ENCODE measurements at regions not wholly inside any gene's neighbourhood (a gene's known extent, or its start where the extent isn't known, plus 50 kb on each side); places are given as distances from the start of the nearest gene placed in this dataset.
A peak's percentile ranks its signal among the peaks of the same experiment; 100 is the strongest.
"Not testable (repeated sequence)": the region's sequence is repeated elsewhere in the genome, so short reads cannot be mapped to it uniquely, and the experiment has no call there.

DNA sequence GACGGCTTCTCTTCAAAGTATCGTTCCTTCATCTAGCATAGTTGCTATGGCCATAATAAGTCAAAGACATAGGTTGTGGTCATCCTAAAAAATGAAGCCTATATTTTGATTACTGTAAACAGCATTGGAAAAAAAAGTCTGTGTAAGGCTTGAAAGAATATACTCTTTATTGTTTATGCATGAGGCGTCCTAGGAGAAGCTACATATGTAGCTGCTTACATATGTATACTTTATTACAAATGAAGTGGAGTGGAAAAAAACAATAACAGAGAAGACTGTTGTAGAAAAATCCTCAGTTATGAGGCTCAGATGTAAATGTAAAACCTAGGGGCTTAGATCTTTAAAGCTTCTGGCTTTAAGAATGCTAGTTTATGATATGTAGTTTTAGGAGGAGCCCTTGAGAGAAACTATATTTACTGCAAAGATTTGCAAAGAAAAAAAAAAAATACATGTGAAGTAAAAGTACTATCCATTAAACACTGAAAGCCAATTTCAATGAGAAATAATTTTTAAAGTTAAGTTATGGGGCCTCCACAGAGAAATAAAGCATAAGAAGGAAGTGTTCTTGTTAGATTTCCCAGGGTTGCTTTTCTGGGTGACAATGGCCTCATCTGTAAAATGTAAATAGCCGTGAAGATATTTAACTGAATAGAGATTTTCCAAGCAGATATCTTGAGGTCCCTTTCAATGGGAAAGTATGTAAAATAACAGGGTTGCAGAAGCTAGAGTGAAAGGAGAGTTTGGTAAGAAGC, 598.2 kb downstream of the TRIML1 start:
- DNase-seq (ENCODE audit: low spot score) = no peak

- not testable (repeated sequence) for DNase-seq (ENCODE audit: low spot score)
These were observed 599.0 kb downstream of the TRIML1 start for GRCh38 chr4:188738290-188738689.

DNA sequence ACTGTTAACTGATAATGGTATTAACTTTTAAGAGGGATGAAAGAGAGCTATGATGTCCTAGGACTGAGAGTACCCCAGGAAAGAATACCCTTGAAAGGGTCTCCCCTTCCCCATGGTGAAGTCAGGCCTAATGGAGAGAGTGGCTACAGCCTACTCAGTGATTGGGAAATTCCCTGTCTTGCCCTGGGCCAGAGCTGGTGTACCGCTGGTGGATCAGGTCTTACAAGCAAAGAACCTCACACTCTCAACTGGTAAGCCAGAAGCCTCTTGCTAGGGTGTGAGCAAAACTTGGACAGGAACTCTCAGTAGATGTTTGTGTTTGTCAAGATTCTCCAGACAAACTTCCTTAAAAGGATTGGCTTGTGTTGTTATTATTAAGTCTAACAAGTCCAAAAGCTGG, 600.9 kb downstream of the TRIML1 start:
- DNase-seq (ENCODE audit: low spot score) = not testable (repeated sequence)

GRCh38 chr4:188740791-188741190, 601.5 kb downstream of the TRIML1 start:
- not testable (repeated sequence) for DNase-seq (ENCODE audit: low spot score)

DNA sequence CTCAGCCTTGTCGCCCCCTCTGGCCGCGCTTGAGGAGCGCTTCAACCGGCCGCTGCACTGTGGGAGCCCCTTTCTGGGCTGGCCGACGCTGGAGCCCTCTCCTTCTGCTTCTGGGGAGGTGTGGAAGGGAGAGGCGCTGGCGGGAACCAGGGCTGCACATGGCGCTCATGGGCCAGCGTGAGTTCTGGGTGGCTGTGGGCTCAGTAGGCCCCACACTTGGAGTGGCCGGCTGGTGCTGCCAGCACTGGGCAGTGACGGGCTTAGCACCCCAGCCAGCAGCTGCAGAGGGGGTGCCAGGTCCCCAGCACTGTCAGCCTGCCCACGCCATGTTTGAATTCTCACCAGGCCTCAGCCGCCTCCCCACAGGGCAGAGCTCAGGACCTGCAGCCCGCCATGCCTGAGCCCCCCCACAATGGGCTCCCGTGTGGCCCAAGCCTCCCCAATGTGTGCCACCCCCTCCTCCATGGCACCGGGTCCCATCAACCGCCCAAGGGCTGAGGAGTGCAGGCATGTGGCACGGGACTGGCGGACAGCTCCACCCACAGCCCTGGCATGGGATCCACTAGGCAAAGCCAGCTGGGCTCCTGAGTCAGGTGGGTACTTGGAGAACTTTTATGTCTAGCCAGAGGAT, 615.2 kb downstream of the TRIML1 start:
- DNase-seq (ENCODE audit: low spot score) = no peak

- no peak for DNase-seq (ENCODE audit: low spot score)
These were observed 628.3 kb downstream of the TRIML1 start for GRCh38 chr4:188767496-188767895.

DNA sequence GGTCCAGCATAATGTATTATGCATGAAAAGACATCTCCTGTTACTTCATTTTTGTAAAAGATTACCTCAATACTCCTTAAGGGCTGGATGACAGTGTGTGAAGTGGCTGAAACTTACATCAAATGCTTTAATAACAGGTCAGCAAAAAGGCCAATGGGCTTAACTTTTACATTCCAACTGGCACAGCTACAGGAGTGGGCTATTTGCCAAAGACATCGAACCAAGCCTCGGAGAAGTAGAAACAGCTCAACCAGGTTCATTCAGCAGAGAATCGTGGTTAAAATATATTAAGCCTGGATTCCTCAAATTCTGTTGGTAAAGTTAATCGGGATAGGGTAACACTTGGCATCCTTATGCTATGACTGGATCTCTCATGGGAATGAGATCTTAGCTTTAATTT, 639.7 kb downstream of the TRIML1 start:
- DNase-seq (ENCODE audit: low spot score) = no peak

DNA sequence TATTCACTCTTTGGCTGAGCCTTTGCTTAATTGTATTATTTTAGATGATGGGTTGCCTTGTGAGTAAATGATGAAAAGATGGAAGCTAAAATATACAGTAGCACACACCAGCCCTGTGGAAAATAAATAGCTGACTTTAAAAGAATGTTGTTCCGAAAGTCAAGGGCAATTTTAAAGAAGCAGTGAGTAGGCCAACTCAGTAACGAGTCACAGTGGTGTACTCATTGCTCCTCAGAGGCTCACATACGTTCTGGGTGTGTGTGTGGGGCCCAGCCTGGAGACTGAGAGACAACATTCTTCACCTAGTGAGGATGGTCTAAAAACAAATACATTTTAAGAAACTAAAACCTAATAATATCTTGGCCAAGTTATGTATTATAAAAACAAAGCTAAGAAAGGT, 640.3 kb downstream of the TRIML1 start:
- no peak for DNase-seq (ENCODE audit: low spot score)

DNA sequence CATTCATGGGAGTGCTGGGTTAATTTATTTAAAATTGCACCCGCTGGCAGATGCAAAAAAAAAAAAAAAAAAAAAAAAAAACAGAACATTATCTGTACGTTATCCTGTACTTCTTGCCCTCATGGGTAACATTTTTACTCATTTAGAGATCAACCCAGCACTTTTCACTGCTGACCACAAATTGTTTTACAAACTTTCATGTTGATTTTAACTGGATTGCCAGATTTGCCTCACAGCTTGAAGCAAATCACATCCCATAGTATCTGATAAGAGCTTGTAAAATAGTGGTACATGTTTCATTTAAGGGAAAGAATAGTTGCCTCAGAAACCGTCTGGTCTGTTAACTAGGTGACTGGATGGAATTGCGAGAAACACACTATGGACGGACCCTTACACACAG, 640.8 kb downstream of the TRIML1 start:
- DNase-seq (ENCODE audit: low spot score) = no peak

DNA sequence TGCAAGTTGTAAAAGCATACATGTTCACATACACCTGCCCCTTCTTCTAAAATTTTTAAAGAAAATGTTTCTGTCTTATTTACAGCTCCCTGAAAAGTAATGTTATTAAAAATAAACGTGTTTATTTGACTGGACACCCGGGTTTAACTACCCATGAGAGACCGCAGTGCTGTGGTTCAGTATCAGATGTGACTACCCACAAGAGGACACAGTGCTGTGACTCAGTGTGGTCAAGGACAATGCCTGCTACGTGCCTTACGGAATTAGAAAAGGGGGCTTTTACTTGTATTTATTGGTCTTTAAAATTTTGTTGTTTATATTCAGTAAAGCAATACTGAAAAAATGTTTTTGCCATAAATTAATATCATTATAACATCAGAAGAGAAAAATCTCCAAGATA, 641.4 kb downstream of the TRIML1 start:
- DNase-seq (ENCODE audit: low spot score) = no peak

DNA sequence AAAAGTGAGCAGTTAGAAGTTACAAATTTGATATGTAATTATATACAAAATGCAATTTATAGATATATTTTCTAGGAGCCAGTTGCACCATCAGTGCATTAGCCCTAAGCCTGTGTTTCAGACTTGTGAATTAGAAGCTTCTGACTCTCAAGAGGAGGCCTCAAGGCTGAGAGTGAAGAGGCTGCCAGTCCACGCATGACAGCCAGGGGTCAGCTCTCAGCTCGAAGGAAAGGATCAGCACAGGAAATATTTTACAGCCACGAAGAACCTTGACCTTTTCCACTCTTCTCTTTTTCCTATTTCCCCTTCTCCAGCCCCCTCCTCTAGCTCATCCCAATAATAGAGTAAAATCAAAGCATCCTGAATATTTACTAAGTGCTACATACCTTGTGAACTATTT, 642.4 kb downstream of the TRIML1 start:
- no peak for DNase-seq (ENCODE audit: low spot score)

DNA sequence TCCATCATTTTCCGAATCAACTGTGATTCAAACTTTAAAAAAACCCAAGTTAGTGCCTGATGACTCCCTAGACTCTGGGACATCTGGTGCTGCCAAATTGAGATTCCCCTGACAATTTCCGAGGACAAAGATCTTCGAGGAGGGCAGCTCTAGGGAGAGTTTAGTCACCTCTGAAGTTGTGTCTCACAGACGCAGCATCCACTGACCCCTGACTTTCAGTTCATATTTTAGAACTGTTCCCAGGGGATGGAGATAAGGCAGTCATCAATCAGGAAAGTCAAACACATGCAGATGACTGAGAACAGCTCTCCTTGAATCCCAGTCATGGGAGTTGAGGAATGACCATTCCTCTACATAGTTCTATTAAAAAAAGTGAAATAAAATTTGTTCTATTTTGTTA, 643.9 kb downstream of the TRIML1 start:
- no peak for DNase-seq (ENCODE audit: low spot score)

DNA sequence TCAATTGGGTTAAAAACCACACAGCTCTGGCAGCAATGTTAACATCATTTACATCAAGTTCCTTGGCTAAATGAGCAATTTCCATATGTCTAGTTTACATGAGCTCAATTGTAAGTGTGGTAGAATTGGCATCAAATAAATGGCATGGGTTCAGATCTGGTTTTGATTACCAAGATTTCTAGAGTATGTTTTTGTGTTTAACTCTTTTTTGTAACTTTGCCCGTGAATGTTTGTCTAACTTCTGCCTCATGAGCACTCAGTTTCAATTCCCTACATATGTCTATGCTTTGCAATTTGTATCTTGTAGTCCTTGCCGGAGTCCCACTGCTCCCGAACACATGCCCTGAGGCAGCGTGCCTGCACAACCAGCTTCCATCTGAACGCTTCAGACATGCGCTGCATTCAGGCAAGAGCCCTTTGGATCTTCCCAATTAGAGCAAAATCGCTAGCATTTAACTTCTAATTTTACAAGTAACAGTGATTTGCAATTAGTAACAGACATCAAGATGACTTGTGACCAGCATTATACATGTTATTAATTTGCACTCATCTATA, 644.4 kb downstream of the TRIML1 start:
- DNase-seq (ENCODE audit: low spot score) = no peak

DNA sequence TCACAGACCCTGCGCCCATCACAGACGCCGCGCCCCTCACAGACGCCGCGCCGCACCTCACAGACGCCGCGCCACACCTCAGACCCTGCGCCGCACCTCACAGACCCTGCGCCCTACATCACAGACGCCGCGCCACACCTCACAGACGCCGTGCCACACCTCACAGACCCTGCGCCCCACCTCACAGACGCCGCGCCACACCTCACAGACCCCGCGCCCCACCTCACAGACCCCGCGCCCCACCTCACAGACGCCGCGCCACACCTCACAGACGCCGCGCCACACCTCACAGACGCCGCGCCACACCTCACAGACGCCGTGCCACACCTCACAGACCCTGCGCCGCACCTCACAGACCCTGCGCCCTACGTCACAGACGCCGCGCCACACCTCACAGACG, 657.4 kb downstream of the TRIML1 start:
- DNase-seq (ENCODE audit: low spot score) = not testable (repeated sequence)

GRCh38 chr4:188797011-188797410, 657.8 kb downstream of the TRIML1 start:
- DNase-seq (ENCODE audit: low spot score) = not testable (repeated sequence)

GRCh38 chr4:188804861-188805260, 665.6 kb downstream of the TRIML1 start:
- DNase-seq (ENCODE audit: low spot score) = no peak

DNA sequence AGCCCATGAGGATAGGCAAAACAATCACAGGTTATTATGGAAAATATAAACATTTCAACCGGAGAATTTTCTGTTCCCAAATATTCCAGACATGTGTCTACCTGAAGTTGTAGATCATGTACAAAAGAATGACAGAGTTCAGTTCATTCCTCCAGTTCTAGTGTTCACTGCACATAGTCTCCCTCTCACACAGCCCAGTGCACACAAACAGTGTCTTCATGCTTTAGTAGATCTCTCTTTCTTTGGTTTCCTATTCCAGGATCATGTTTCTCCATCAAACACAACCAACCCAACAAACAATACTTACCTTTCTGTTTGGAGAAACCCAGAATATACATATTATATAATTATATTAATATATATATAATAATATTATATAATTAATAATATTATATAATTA, 671.9 kb downstream of the TRIML1 start:
- no peak for DNase-seq (ENCODE audit: low spot score)

GRCh38 chr4:188812644-188813043, 673.4 kb downstream of the TRIML1 start:
- DNase-seq (ENCODE audit: low spot score) = no peak

GRCh38 chr4:188818300-188818699, 679.1 kb downstream of the TRIML1 start:
- DNase-seq (ENCODE audit: low spot score) = no peak

- no peak for DNase-seq (ENCODE audit: low spot score)
These were observed 680.0 kb downstream of the TRIML1 start for GRCh38 chr4:188819233-188819632.

- DNase-seq (ENCODE audit: low spot score) = no peak
These were observed 682.3 kb downstream of the TRIML1 start for GRCh38 chr4:188821500-188821899.

GRCh38 chr4:188822698-188823097, 683.5 kb downstream of the TRIML1 start:
- peak; percentile 59 for DNase-seq (ENCODE audit: low spot score)

- no peak for DNase-seq (ENCODE audit: low spot score)
These were observed 685.3 kb downstream of the TRIML1 start for GRCh38 chr4:188824553-188824952.

DNA sequence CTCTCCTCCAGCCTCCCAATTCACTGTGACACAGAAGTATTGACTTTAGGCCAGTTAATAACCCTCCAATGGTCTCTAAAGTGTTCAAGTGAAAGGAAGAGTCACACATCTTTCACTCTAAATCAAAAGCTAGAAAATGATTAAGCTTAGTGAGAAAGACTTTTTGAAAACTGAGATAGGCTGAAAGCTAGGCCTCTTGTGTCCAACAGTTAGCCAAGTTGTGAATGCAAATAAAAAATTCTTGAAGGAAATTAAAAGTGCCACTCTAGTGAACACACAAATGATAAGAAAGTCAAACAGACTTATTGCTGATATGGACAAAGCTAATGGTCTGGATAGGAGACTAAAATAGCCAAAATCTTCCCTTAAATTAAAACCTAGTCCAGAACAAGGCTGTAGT, 687.2 kb downstream of the TRIML1 start:
- no peak for DNase-seq (ENCODE audit: low spot score)
